ENCODE measurements at regions not wholly inside any gene's neighbourhood (a gene's known extent, or its start where the extent isn't known, plus 50 kb on each side); places are given as distances from the start of the nearest gene placed in this dataset.

GRCh38 chr5:108461628-108462367 is 79.9 kb upstream of the FBXL17 start:
- no TSS peak for BruUV-seq (replicated peaks)
- H4K20me1 ChIP-seq (replicated peaks; ENCODE audit: control insufficient read depth, extremely low read depth, insufficient read depth, low read length): no peaks in the 10 kb centered on the region
- intact Hi-C loops (cut with micrococcal nuclease) (no loop called here), dilution Hi-C loops (cut with MboI; ENCODE audit: extremely low pct_ligation_motif_present, low sequenced_read_pairs) (no loop called here)
- POLR2A ChIA-PET: no interaction called here
- no peak overlapping the region for H2AFZ ChIP-seq (ENCODE audit: low read depth, low read length)
- no peaks in the 10 kb centered on the region for H3K27me3 ChIP-seq (ENCODE audit: control insufficient read depth in 2 of 2, insufficient read depth in 2 of 2, low read length in 2 of 2)
- FAIRE-seq (no peak), DNase-seq (ENCODE audit: low read depth, low spot score) (no peak)
- H3K4me2 ChIP-seq (ENCODE audit: insufficient read depth, low read length): no peak overlapping the region
- H3K27ac ChIP-seq (ENCODE audit: insufficient read depth, low read depth, low read length): no peak overlapping the region
- CTCF ChIA-PET: no interaction called here
- TF ChIP-seq MYC (IDR thresholded peaks at IDR 0.05; ENCODE audit: low read depth, low read length) (no peak), EZH2 (IDR thresholded peaks at IDR 0.05; ENCODE audit: borderline replicate concordance, low read depth, low read length, severe bottlenecking) (no peak), JUN (IDR thresholded peaks at IDR 0.05; ENCODE audit: borderline replicate concordance, insufficient read depth, insufficient read length, low read depth) (no peak), POLR2A (IDR thresholded peaks at IDR 0.05; ENCODE audit: low read depth, low read length) (no peak), FOS (IDR thresholded peaks at IDR 0.05; ENCODE audit: borderline replicate concordance, insufficient read depth, low read length) (no peak), GATA2 (IDR thresholded peaks at IDR 0.05; ENCODE audit: insufficient read depth, insufficient read length, low read depth, low read length) (no peak), POLR2AphosphoS5 (IDR thresholded peaks at IDR 0.05; ENCODE audit: insufficient read depth, low read depth, low read length) (no peak), MAX (IDR thresholded peaks at IDR 0.05; ENCODE audit: insufficient read depth, insufficient read length) (no peak)
- TF ChIP-seq, protein P1, sequence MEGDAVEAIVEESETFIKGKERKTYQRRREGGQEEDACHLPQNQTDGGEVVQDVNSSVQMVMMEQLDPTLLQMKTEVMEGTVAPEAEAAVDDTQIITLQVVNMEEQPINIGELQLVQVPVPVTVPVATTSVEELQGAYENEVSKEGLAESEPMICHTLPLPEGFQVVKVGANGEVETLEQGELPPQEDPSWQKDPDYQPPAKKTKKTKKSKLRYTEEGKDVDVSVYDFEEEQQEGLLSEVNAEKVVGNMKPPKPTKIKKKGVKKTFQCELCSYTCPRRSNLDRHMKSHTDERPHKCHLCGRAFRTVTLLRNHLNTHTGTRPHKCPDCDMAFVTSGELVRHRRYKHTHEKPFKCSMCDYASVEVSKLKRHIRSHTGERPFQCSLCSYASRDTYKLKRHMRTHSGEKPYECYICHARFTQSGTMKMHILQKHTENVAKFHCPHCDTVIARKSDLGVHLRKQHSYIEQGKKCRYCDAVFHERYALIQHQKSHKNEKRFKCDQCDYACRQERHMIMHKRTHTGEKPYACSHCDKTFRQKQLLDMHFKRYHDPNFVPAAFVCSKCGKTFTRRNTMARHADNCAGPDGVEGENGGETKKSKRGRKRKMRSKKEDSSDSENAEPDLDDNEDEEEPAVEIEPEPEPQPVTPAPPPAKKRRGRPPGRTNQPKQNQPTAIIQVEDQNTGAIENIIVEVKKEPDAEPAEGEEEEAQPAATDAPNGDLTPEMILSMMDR (IDR thresholded peaks at IDR 0.05; ENCODE audit: extremely low read depth in 1 of 2, insufficient read depth in 1 of 2, low read depth in 1 of 2, low read length in 2 of 2): no peak
- H3K9me3 ChIP-seq (replicated peaks; ENCODE audit: control insufficient read depth, insufficient read depth, low read length): no peaks in the 10 kb centered on the region
- H3K9me1 ChIP-seq (replicated peaks; ENCODE audit: control insufficient read depth, extremely low read depth, insufficient read depth, low read length): no peaks in the 10 kb centered on the region
- H3K79me2 ChIP-seq (ENCODE audit: control insufficient read depth, insufficient read depth, low read length): no peaks in the 10 kb centered on the region
- H3K36me3 ChIP-seq (ENCODE audit: control insufficient read depth in 2 of 2, extremely low read depth in 1 of 2, insufficient read depth in 2 of 2, low read length in 2 of 2): no peaks in the 10 kb centered on the region
- no peak overlapping the region for H3K4me3 ChIP-seq (replicated peaks in 1 of 3; ENCODE audit: insufficient read depth in 1 of 3, low read depth in 1 of 3, low read length in 3 of 3)
- no peak overlapping the region for H3K9ac ChIP-seq (replicated peaks; ENCODE audit: extremely low read depth, insufficient read depth, low read length)
- H3K4me1 ChIP-seq (ENCODE audit: control insufficient read depth, extremely low read depth, insufficient read depth, low read length): no peaks in the 10 kb centered on the region

Data from endothelial cell of umbilical vein (primary cell).